IMR-90 (cell line): ENCODE measurements at regions not wholly inside any gene's neighbourhood (a gene's known extent, or its start where the extent isn't known, plus 50 kb on each side); places are given as distances from the start of the nearest gene placed in this dataset.

Experiments used
- ATAC-seq: fragments of 200-7000 bp; cut with Tn5 transposase; 2 replicates; pipeline ENCODE4 v1.9.1; 2020; ENCODE audit warnings: low read depth, mild to moderate bottlenecking, moderate library complexity
- BruUV-seq: library from RNA; stranded (reverse); fragments of 400-500 nt; replicated peaks from 2 replicates; lab custom pipeline; 2021; lab: Mats Ljungman, UMichigan
- CTCF ChIA-PET: fragments of 300-600 bp; formaldehyde crosslinking; extraction: SDS; loops from one replicate; lab custom pipeline; 2021; ENCODE audit warnings: antibody characterized with exemption; lab: Yijun Ruan, JAX
- POLR2A ChIA-PET: fragments of 300-600 bp; sonication (Branson Sonifier 250); formaldehyde crosslinking; loops from one replicate; lab custom pipeline; 2022; ENCODE audit warnings: antibody characterized with exemption; ENCODE audit not compliant: unreplicated experiment; lab: Charles Lee
- DNase-seq: peaks from one replicate; pipeline ENCODE4 v3.0.0; 2013
- H2AFZ ChIP-seq: replicated peaks from 2 replicates; pipeline ENCODE3; 2013; ENCODE audit warnings: low read length, mild to moderate bottlenecking; ENCODE audit not compliant: poor library complexity
- H2AK5ac ChIP-seq: 2 replicates; pipeline ENCODE4 v1.6.1; 2013; ENCODE audit warnings: low read depth, low read length, inconsistent platforms
- H2AK9ac ChIP-seq: replicated peaks from 2 replicates; pipeline ENCODE3; 2013; ENCODE audit warnings: mild to moderate bottlenecking, low read depth, low read length, moderate library complexity; ENCODE audit not compliant: poor library complexity
- H2BK120ac ChIP-seq: 2 replicates; pipeline ENCODE4 v1.6.1; 2013; ENCODE audit warnings: low read depth, low read length, inconsistent platforms
- H2BK15ac ChIP-seq: 3 replicates; pipeline ENCODE4 v1.6.1; 2013; ENCODE audit warnings: low read depth, low read length, inconsistent platforms
- H2BK20ac ChIP-seq: 2 replicates; pipeline ENCODE4 v1.6.1; 2013; ENCODE audit warnings: low read depth, mild to moderate bottlenecking, inconsistent platforms, low read length, moderate library complexity
- H2BK5ac ChIP-seq: 2 replicates; pipeline ENCODE4 v1.6.1; 2013; ENCODE audit warnings: mild to moderate bottlenecking, low read depth, low read length, inconsistent platforms; ENCODE audit not compliant: poor library complexity, severe bottlenecking
- H3K14ac ChIP-seq: replicated peaks from 2 replicates; pipeline ENCODE4 v1.6.1; 2013; ENCODE audit warnings: low read depth, low read length, inconsistent platforms
- H3K18ac ChIP-seq: 2 replicates; pipeline ENCODE4 v1.6.1; 2013; ENCODE audit warnings: low read depth, low read length, control low read depth
- H3K23ac ChIP-seq: 2 replicates; pipeline ENCODE4 v1.6.1; 2013; ENCODE audit warnings: low read depth, low read length, inconsistent platforms
- H3K27ac ChIP-seq: 2 replicates; pipeline ENCODE4 v1.5.1; 2013; ENCODE audit warnings: mild to moderate bottlenecking, control low read depth, low read length; ENCODE audit not compliant: insufficient read depth
- H3K27me3 ChIP-seq: 2 replicates; pipeline ENCODE4 v1.6.1; 2013; ENCODE audit warnings: low read length; ENCODE audit not compliant: control insufficient read depth, insufficient read depth
- H3K36me3 ChIP-seq: 2 replicates; pipeline ENCODE4 v1.6.1; 2013; ENCODE audit warnings: low read length, mixed read lengths; ENCODE audit not compliant: control insufficient read depth, insufficient read depth
- H3K4ac ChIP-seq: 2 replicates; pipeline ENCODE4 v1.6.1; 2013; ENCODE audit warnings: low read depth, low read length, inconsistent platforms
- H3K4me1 ChIP-seq: 2 replicates; pipeline ENCODE4 v1.6.1; 2013; ENCODE audit warnings: low read length, mixed read lengths; ENCODE audit not compliant: control insufficient read depth, insufficient read depth
- H3K4me2 ChIP-seq: 2 replicates; pipeline ENCODE4 v1.6.1; 2013; ENCODE audit warnings: low read depth, mild to moderate bottlenecking, control low read depth, low read length, moderate library complexity
- H3K4me3 ChIP-seq: 2 replicates; pipeline ENCODE4 v1.5.1; 2013; ENCODE audit warnings: low read depth, mild to moderate bottlenecking, control low read depth, low read length, moderate library complexity; ENCODE audit not compliant: insufficient read depth
- H3K56ac ChIP-seq: 2 replicates; pipeline ENCODE4 v1.6.1; 2013; ENCODE audit warnings: low read length, inconsistent platforms; ENCODE audit not compliant: insufficient read depth; ENCODE audit errors: extremely low read depth
- H3K79me1 ChIP-seq, 2 experiments: 2 replicates each; pipeline ENCODE4 v1.6.1; 2013; ENCODE audit warnings: low read length in 2 of 2, inconsistent platforms in 1 of 2, low read depth in 1 of 2
- H3K9ac ChIP-seq: 2 replicates; pipeline ENCODE4 v1.6.1; 2013; ENCODE audit warnings: low read depth, low read length, control low read depth
- H3K9me1 ChIP-seq: 2 replicates; pipeline ENCODE4 v1.6.1; 2013; ENCODE audit warnings: low read length, inconsistent platforms; ENCODE audit not compliant: insufficient read depth
- H3K9me3 ChIP-seq: 2 replicates; pipeline ENCODE4 v1.6.1; 2013; ENCODE audit warnings: low read length; ENCODE audit not compliant: control insufficient read depth, insufficient read depth
- H4K20me1 ChIP-seq: 2 replicates; pipeline ENCODE4 v1.6.1; 2013; ENCODE audit warnings: low read length, inconsistent platforms; ENCODE audit not compliant: insufficient read depth
- H4K5ac ChIP-seq: 2 replicates; pipeline ENCODE4 v1.6.1; 2013; ENCODE audit warnings: mild to moderate bottlenecking, low read depth, low read length, control low read depth
- H4K8ac ChIP-seq, 2 experiments: 2 replicates each; pipeline ENCODE4 v1.6.1; 2013; ENCODE audit warnings: low read depth in 2 of 2, low read length in 2 of 2, control low read depth in 1 of 2, inconsistent platforms in 1 of 2
- H4K91ac ChIP-seq: 2 replicates; pipeline ENCODE4 v1.6.1; 2013; ENCODE audit warnings: low read depth, low read length, inconsistent platforms; ENCODE audit not compliant: insufficient read depth
- CEBPB ChIP-seq: IDR thresholded peaks from 2 replicates; pipeline ENCODE4 v1.6.1; 2012; ENCODE audit warnings: low read depth, low read length, improper control_type of control experiment
- FOS ChIP-seq: fragments of 150-350 bp; IDR thresholded peaks from 2 replicates; pipeline ENCODE4 v1.6.1; 2016; ENCODE audit warnings: low read depth, low read length
- MAFK ChIP-seq: IDR thresholded peaks from 2 replicates; pipeline ENCODE4 v1.6.1; 2012; ENCODE audit warnings: low read depth, low read length, improper control_type of control experiment
- MAZ ChIP-seq: IDR thresholded peaks from 2 replicates; pipeline ENCODE4 v1.6.1; 2012; ENCODE audit warnings: low read depth, mild to moderate bottlenecking, low read length, improper control_type of control experiment, moderate library complexity, borderline replicate concordance
- NFE2L2 ChIP-seq: fragments of 150-350 bp; IDR thresholded peaks from 2 replicates; pipeline ENCODE4 v1.6.1; 2016; ENCODE audit warnings: low read depth, mild to moderate bottlenecking, low read length
- RAD21 ChIP-seq: IDR thresholded peaks from 2 replicates; pipeline ENCODE4 v1.6.1; 2012; ENCODE audit warnings: low read length, improper control_type of control experiment
- SMC3 ChIP-seq: fragments of 150-350 bp; IDR thresholded peaks from 2 replicates; pipeline ENCODE4 v1.6.1; 2016; ENCODE audit warnings: low read depth, mild to moderate bottlenecking, antibody characterized with exemption, low read length, moderate library complexity
- WGBS, 2 experiments: methylation state at CpG; one replicate each; pipeline versions ENCODE4 v1.1.5 to v1.1.7; 2013; ENCODE audit warnings: missing lambda C conversion rate in 2 of 2; ENCODE audit not compliant: insufficient read length in 1 of 2; ENCODE audit errors: extremely low coverage in 2 of 2; 5-methylcytosine and 5-hydroxymethylcytosine counted together
- dilution Hi-C: fragments of 300-500 bp; cut with HindIII; formaldehyde crosslinking; loops from one replicate; pipeline ENCODE4 v1.14.3; 2018; ENCODE audit warnings: low sequenced_read_pairs; ENCODE audit not compliant: unreplicated experiment
- in situ Hi-C: fragments of 300-500 bp; cut with MboI; formaldehyde crosslinking; loops from 3 replicates; pipeline ENCODE4 v1.14.3; 2019; ENCODE audit warnings: low sequenced_read_pairs, inconsistent platforms, mixed read lengths
- intact Hi-C: fragments of 100-400 bp; cut with micrococcal nuclease; formaldehyde crosslinking; loops from 2 replicates; pipeline ENCODE4 v1.10.0; 2022

- no peak overlapping the region; the same call in 1 of the 2 replicates for H3K4ac ChIP-seq
- peaks cover 11% of the 10 kb centered on the region for H3K4me1 ChIP-seq
- H3K36me3 ChIP-seq, result no peaks in the 10 kb centered on the region
- no peak overlapping the region for H3K23ac ChIP-seq
- TF ChIP-seq MAZ (no peak), FOS (no peak), MAFK (no peak), CEBPB (peak; percentile 78), RAD21 (no peak), NFE2L2 (peak; percentile 75), SMC3 (no peak)
- H4K91ac ChIP-seq, result no peak overlapping the region; the same call in 1 of the 2 replicates
- in situ Hi-C loops, result no loop called here
- H3K4me3 ChIP-seq, result no peak overlapping the region
- H4K5ac ChIP-seq, result no peak overlapping the region
- H2AK9ac ChIP-seq, result no peak overlapping the region
- H2AK5ac ChIP-seq, result no peak overlapping the region
- H3K9me3 ChIP-seq, result peaks cover 5% of the 10 kb centered on the region
- peak overlapping the region; percentile 21; the same call in 1 of the 2 replicates for H2BK120ac ChIP-seq
- dilution Hi-C loops, result no loop called here
- no CpG with 5 or more reads among the region's 4 CpGs for WGBS, 2 experiments
- no peak overlapping the region for H3K9ac ChIP-seq
- DNase-seq (peak; percentile 55), ATAC-seq (peak; percentile 12; the same call in 1 of the 2 replicates)
- peak overlapping the region; percentile 65; the same call in 1 of the 2 replicates for H3K18ac ChIP-seq
- CTCF ChIA-PET, result no interaction called here
- intact Hi-C loops, result no loop called here
- POLR2A ChIA-PET, result interaction anchor here (0.7 kb wide), 1 partner anchor 70 kb away, joined by 12 read pairs; no protein-coding TSS in a partner anchor
- no peak overlapping the region for H4K8ac ChIP-seq
- H3K56ac ChIP-seq, result no peak overlapping the region
- H2AFZ ChIP-seq, result no peak overlapping the region
- no peaks in the 10 kb centered on the region for H4K20me1 ChIP-seq
- no peaks in the 10 kb centered on the region for H3K79me1 ChIP-seq
- H2BK5ac ChIP-seq, result no peak overlapping the region
- H3K9me1 ChIP-seq, result 0 out of 2 replicates have a peak, but pooled peaks cover 4% of the 10 kb centered on the region
- H3K27me3 ChIP-seq, result no peaks in the 10 kb centered on the region
- no peak overlapping the region; the same call in 1 of the 2 replicates for H2BK20ac ChIP-seq
- no peak overlapping the region for H3K4me2 ChIP-seq
- H2BK15ac ChIP-seq, result peak overlapping the region; percentile 33; the same call in 1 of the 3 replicates
- no peak overlapping the region for H3K27ac ChIP-seq
- BruUV-seq, result no TSS peak
- H3K14ac ChIP-seq, result no peak overlapping the region
These were observed 134.8 kb downstream of the MREG start for GRCh38 chr2:215878476-215879063.
